A204.1 (cell line): ENCODE measurements at regions not wholly inside any gene's neighbourhood (a gene's known extent, or its start where the extent isn't known, plus 50 kb on each side); places are given as distances from the start of the nearest gene placed in this dataset.

Experiments
- FAIRE-seq: peaks from 2 replicates; lab custom pipeline; 2012; peaks lifted over from hg19 to GRCh38; lab: Jason Lieb, UNC

- FAIRE-seq: no peak
These were observed 274.4 kb downstream of the PTBP2 start for GRCh38 chr1:96996001-96996400.

- FAIRE-seq: no peak
These were observed 276.1 kb downstream of the PTBP2 start for GRCh38 chr1:96997717-96998116.

GRCh38 chr1:96998466-96998865 lies 276.9 kb downstream of the PTBP2 start:
- FAIRE-seq: no peak

GRCh38 chr1:96999191-96999590 lies 277.6 kb downstream of the PTBP2 start:
- FAIRE-seq: no peak

- no peak for FAIRE-seq
These were observed 282.5 kb downstream of the PTBP2 start for GRCh38 chr1:97004054-97004453.

GRCh38 chr1:97004743-97005142 lies 283.2 kb downstream of the PTBP2 start:
- FAIRE-seq: no peak

GRCh38 chr1:97006044-97006661 lies 284.6 kb downstream of the PTBP2 start:
- no peak for FAIRE-seq

- no peak for FAIRE-seq
These were observed 286.4 kb downstream of the PTBP2 start for GRCh38 chr1:97007840-97008604.

GRCh38 chr1:97010566-97011264 lies 289.1 kb downstream of the PTBP2 start:
- no peak for FAIRE-seq

- no peak for FAIRE-seq
These were observed 291.6 kb downstream of the PTBP2 start for GRCh38 chr1:97013136-97013535.

- no peak for FAIRE-seq
These were observed 292.4 kb downstream of the PTBP2 start for GRCh38 chr1:97013941-97014340.

- no peak for FAIRE-seq
These were observed 292.8 kb downstream of the PTBP2 start for GRCh38 chr1:97014426-97014825.

- no peak for FAIRE-seq
These were observed 296.3 kb downstream of the PTBP2 start for GRCh38 chr1:97017895-97018294.
